Right ventricle myocardium superior (tissue), 1 donor: ENCODE measurements at regions not wholly inside any gene's neighbourhood (a gene's known extent, or its start where the extent isn't known, plus 50 kb on each side); places are given as distances from the start of the nearest gene placed in this dataset.

ENCODE experiments used
- ATAC-seq: fragments of 200-7000 bp; cut with Tn5 transposase; one replicate; pipeline ENCODE4 v1.9.1; 2020; ENCODE audit warnings: mild to moderate bottlenecking; ENCODE audit not compliant: poor library complexity
- DNase-seq: peaks from one replicate; pipeline ENCODE4 v3.0.0-alpha.2; 2020
- intact Hi-C: fragments of 100-400 bp; cut with DNase I; formaldehyde crosslinking; loops from one replicate; pipeline ENCODE4 v1.11.2; 2022
- donor health status: DM: no; HTN: yes; CAD: no; lungs with severe emphysema.

DNA sequence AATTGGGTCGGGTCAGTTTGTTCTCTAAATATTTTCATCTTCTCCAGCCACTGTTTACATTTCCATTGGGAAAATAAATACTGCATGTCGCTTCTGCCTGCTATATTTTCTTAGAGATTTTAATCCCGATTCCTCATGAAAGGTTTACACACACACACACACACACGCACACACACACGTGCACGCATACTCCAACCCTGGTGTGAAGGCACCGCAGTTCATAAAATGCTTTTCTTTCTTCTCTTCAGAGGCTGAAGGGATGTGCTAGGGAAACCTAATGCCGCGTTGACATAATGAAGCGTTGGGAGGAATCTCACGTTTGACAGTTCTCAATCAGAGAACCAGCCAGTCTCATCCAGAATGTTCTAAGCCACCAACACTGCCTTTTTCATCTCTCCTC, 222.9 kb upstream of the IRX3 start:
- intact Hi-C loops, result loop anchor here (10.0 kb wide), 2 partner anchors 225 to 425 kb away; partner anchors contain the start of genes IRX3 and IRX5
- DNase-seq, result no peak
- no peak for ATAC-seq

DNA sequence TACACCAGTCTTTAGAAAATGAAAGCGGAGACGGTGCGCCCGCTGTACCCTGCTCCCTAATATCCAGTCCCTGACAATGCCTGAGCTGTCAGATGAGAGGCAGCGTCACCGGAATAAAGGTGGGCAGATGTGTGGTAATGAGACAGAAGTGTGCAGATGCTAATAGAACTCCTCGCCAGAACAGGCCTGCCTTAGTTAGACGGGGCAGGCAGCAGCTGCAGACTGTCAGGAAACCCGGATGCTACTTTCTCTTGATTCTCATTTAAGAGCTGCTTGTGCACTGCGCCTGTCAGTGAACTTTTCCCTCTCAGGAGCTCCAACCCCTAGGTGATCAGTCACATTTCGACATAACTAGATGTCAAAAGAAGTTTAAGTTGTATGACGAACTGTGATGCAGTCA, 221.8 kb upstream of the IRX3 start:
- no peak for ATAC-seq
- DNase-seq, result no peak
- intact Hi-C loops, result loop anchor here (10.0 kb wide), 2 partner anchors 224 to 426 kb away; partner anchors contain the start of genes IRX3 and IRX5

DNA sequence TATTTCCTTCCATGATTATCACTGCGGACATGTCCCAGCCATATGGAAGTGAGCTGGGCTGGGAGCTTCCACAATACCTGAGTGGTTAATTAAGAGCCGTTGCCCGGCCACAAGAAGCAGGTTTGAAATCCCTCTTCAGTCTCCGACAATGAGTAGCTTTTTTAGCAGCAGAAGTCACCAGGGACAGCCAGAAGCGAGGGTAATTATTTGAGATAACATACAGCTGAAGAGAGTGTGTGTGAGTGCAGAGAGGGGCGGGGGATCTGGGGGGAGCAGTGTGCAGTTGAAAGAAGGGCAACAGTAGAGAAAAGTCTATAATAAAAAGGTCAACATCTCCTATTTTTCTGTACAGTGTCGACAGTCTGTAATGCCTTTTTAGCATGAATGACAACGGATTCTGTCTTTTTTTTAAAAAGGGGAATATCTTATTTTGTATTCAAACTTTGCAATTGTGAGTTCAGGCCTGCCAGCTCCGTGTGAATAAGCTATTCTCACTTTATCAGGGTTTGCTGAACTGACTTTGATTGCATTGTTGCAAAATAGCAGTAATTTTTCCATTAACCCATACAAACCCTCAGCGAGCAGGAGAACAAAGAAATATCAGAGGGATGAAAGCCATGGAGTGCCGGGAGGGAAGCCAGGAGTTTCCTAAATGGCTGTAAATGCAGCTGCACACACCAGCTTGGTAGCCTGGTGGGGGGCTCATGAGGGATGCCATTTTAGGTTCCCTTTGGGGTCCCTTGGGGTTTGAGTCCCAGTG, 220.3 kb upstream of the IRX3 start:
- ATAC-seq (no peak), DNase-seq (no peak)
- intact Hi-C loops, result loop anchor here (10.0 kb wide), 2 partner anchors 222 to 428 kb away; partner anchors contain the start of genes IRX3 and IRX5

DNA sequence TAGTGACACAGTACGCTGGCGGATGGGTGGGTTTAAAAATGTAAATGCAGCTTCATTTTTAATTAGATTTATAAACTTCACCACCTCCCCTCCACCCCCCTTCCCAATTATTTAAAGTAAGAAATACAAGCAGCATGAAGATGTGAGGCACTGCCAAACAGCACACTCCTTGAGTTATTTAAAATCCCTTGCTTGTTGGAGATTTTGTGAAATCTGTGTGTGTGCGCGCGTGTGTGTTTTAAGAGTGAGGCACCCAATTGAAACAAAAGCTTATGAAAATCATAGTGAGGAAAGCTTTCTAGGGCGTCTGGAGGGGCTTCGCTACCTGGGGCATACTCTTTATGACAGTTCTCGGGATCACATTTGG, 219.6 kb upstream of the IRX3 start:
- no peak for ATAC-seq
- intact Hi-C loops, result loop anchor here (10.0 kb wide), 2 partner anchors 221 to 429 kb away; partner anchors contain the start of genes IRX3 and IRX5
- DNase-seq, result no peak

DNA sequence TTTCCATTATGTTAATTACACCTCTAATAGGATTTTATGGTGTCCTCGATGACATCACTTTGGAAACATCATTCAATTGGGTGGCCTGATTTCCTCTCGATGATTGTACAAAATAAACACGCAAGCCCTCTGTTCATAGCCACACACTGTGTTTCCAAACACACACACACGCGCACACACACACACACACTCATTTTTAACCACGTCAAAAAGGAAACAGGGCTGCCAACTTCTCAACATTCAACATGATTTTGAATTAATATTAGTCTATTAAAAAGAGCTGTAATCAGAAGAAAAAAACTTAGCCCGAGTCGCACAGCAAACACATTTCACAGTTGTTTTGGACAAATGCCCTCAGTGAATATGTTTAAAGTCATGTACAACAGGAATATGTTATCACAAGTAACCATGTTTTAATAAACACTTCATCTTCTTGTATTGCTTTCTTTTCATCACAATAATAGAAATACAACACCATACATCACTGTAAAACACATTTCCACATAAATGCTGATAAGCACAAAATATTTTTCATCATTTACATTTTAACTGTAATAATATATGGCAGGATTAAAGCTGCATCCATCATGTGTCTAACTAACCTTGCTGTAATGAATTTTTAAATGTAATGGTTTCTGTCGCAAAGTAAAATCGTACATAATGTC, 219.1 kb upstream of the IRX3 start:
- ATAC-seq (no peak), DNase-seq (no peak)
- intact Hi-C loops, result loop anchor here (10.0 kb wide), 2 partner anchors 221 to 429 kb away; partner anchors contain the start of genes IRX3 and IRX5

DNA sequence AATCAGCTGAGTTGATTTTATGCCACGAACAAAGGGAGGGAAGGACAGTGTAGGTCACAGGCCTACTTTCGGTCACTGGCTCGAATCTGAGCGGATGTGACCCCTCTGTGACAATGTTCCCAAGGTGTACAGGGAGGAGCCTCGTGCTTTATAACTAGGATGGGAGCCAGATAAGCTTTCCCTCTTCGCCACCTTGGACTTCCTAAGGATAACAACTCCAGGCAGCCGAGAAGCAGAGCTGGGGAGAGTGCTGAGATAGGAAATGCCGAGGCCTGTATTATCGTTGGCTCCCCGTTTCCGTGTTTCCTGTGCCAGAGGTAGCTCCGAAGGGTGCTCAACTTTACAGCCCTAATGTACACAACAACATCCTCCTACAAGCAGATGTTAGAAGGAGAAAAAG, 217.8 kb upstream of the IRX3 start:
- ATAC-seq (peak; percentile 12), DNase-seq (no peak)
- intact Hi-C loops, result loop anchor here (10.0 kb wide), 2 partner anchors 220 to 430 kb away; partner anchors contain the start of genes IRX3 and IRX5

DNA sequence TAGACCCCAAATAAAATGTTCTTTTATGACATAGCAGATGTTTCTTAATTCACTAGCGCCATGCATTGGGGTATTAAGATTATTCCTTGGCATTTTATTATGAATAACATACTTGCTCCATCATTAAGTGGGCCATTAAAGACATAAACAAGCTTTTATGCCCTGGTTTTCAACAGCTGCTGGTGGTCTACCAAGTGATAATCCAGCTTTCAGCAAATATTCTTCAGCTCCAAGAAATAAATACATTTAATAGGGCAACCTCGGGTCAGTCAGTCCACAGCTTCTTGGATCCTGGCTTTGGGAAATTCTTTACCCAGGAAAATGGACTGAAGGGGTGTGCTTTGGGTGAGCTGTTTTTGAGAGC, 217.3 kb upstream of the IRX3 start:
- intact Hi-C loops, result loop anchor here (10.0 kb wide), 2 partner anchors 219 to 431 kb away; partner anchors contain the start of genes IRX3 and IRX5
- no peak for DNase-seq

DNA sequence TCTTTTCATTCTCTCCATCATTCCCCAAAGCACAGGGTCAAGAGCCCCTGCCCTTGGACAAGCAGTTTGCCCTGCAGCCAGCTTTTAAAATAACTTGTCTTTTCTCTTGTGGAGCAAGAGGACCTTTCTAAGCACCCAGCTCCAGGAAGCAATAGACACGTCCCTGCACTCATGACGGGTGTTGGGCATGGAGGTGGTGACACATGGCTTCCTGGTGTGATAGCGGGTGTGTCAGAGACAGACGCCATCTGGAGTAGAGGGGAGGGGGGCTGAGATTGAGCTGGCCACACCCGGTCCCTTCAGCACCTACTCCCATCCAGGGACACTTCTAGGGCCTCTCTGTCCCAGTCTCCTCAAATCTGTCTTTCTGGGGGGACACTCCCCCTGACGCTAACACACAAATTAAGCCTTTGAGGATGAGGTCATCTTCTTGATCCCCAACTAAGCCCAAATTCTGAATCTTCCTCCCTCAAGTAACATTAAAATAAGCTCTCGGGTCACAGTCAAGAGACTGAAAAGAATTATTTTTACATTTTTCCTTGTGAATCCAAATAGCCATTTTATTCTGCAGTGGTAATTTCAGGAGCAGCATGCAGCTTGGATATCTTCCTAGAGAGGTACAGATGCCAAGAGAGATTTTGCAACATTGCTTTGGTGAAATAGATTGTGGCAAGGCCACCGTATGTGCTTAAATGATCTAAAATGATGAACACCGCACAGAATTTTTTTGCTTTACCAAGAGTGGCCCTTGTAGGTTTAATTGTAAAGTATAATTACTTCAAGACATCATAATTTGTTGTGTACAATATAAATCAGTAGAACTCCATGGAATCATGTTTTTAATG, 216.6 kb upstream of the IRX3 start:
- ATAC-seq, result peak; percentile 94
- peak; percentile 81 for DNase-seq
- intact Hi-C loops, result loop anchor here (10.0 kb wide), 2 partner anchors 218 to 432 kb away; partner anchors contain the start of genes IRX3 and IRX5

More for the DNA sequence above, 217.3 kb upstream of the IRX3 start:
- ATAC-seq, result no peak

DNA sequence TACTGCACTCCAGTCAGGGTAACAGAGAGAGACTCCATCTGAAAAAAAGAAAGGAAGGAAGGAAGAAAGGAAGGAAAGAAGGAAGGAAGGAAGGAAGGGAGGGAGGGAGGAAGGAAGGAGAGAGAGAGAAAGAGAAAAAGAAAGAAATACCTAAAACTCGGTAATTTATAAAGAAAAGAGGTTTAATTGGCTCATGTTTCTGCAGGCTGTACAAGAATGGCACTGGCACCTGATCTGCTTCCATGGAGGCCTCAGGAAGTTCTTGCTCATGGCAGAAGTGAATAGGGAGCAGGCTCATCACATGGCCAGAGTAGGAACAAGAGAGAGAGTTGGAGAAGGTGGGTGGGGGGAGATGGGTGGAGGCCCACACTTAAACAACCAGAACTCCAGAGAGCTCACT, 215.2 kb upstream of the IRX3 start:
- intact Hi-C loops, result loop anchor here (10.0 kb wide), 2 partner anchors 217 to 433 kb away; partner anchors contain the start of genes IRX3 and IRX5
- ATAC-seq (no peak), DNase-seq (no peak)

DNA sequence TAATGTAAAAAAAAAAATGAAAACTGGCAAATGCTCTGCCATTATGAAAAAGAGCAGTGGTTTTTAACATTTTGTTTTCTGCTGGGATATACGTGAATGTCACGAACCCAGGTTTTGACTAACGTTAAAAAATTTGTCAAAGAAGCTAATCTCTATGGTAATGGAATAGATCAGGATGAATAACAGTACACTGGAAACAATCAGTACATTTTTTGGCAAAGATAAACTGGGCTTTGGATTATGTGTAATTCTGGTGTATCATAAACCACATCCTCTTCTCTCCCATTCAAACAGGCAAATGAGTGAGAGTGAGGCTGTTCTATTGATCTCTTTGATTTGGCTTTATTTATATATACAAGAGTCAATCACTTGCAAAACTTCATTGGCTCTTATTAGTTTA, 207.0 kb upstream of the IRX3 start:
- ATAC-seq, result no peak
- intact Hi-C loops, result no loop called here
- no peak for DNase-seq

DNA sequence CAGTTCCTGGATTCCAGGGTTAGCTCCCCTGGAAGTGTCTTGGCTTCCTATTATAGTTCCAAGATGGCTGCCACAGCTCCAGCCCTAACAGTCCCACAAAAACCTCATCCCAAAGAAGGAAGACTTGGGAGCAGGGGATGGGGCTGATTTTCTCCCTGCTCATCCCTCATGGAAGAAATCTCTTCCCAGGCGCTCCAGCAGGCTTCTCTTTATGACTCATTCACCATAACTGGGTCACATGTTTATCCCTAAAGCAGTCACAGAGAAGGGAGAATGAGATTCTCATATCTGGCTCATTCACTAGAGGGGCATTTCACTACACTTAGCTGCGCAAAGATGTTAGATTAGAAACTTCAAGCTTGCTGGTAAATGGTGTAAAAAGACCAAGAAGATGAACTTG, 206.5 kb upstream of the IRX3 start:
- DNase-seq, result no peak
- no peak for ATAC-seq
- intact Hi-C loops, result no loop called here

DNA sequence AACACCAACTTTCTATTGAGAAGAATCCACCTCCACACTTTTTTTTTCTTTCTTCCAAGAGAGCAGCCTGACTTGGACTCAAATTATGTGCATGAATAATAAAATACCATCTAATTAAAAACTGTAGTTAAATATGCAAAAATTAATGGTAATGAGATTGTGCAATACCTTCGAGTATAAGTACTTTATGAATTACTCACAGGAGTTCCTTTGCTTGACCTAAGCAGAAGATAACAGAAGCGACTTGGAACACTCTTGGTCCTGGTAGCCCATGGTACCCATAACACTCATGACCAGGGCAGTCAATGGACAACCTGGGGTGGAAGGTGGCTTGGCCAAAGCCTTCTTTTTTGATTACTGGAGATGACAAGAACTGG, 203.5 kb upstream of the IRX3 start:
- no peak for DNase-seq
- intact Hi-C loops, result no loop called here
- no peak for ATAC-seq

DNA sequence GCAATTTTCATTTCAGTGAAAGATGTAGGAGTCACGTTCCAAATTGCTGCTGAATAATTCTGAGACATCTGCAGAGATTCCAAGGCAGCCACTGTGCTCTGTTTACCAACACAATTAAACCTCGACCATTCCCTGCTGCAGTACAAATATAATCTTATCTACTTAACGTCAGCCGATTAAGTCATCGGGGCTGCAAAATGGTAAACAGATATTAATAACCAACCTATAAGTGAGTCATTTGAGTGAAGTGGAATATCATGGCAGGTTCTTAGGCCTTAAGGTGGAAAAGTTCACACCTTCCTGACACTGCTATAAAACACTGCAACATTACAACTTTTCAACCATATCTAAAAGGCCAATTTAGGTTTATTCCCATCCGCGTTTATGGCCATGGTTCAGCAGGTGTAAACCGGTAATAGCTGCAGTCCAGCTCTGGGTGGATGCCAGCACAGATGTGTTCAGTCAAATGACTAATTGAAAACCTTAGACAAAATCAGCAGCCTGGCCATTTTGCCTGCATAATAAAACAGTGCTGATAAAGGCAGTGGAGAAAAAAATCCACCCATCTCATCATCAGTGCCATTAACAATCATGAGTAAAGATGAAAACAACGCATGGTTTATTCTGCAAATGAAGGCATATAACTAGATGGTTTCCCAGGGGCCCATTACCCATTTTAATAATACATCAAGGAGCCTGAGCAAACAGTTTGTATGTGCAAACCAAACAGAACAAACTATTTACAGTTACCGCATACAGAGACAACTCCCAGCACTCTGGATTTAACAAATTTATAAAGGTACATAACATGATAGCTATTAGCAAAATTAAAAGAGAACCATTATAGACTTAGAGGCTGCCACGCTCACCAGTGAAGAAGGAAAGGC, 202.9 kb upstream of the IRX3 start:
- peak; percentile 34 for ATAC-seq
- DNase-seq, result no peak
- intact Hi-C loops, result no loop called here

DNA sequence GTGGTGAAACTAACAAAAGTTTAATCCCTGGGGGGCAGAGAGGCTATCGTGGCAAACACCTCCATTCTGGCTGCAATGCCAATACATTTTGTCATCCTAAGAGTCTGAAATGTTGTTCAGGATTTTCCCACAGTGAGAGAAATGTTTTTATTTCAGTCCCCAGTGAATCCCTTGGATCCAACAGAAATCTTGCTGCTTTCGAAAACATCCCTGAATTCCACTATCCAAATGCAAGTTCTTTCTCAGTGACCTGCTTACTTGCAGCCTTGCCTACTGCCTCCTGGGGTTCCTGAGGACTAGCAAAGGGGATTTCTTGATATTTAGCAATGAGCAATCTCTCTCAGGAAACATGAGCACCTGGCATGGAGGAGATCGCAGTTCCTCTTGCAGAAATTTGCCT, 202.1 kb upstream of the IRX3 start:
- intact Hi-C loops, result no loop called here
- ATAC-seq (peak; percentile 71), DNase-seq (no peak)

DNA sequence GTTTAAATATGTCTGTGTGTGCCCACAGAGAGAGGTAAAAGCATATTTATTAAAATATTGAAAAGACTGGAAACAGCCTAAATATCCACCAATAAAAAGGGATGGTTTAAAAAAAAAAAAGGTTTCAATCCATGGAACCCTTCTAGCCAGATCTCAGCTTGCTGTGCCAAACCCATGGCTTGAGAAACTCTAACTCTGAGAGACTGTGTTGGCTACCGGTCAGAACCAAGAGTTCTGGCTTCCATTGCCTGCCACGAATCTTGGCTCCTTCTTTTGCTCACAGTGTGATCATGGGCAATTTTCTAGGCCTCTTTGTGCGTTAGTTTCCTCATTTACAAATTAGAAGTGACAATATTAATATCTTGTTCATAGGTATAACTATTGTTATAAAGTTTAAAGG, 201.3 kb upstream of the IRX3 start:
- intact Hi-C loops, result no loop called here
- DNase-seq (peak; percentile 68), ATAC-seq (peak; percentile 79)

DNA sequence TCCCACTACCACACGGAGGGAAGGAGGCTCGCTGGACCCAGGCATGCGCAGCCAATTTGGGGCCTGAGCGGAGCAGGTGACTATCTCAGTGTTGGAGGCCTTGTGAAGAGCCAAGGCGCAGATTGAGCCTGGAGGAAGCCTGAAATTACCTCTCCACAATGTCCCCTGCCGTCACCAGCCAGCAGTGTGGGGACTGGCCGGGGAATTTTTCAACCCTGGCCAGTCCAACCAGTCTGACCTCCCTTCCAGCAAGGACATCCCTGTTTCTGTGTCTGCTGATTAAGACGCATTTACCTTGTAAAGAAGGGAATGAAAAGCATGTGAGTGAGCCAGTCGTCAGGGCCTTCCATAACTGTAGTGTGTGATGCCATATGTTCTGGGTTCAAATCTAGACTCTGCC, 198.1 kb upstream of the IRX3 start:
- peak; percentile 6 for ATAC-seq
- no peak for DNase-seq
- intact Hi-C loops, result no loop called here

DNA sequence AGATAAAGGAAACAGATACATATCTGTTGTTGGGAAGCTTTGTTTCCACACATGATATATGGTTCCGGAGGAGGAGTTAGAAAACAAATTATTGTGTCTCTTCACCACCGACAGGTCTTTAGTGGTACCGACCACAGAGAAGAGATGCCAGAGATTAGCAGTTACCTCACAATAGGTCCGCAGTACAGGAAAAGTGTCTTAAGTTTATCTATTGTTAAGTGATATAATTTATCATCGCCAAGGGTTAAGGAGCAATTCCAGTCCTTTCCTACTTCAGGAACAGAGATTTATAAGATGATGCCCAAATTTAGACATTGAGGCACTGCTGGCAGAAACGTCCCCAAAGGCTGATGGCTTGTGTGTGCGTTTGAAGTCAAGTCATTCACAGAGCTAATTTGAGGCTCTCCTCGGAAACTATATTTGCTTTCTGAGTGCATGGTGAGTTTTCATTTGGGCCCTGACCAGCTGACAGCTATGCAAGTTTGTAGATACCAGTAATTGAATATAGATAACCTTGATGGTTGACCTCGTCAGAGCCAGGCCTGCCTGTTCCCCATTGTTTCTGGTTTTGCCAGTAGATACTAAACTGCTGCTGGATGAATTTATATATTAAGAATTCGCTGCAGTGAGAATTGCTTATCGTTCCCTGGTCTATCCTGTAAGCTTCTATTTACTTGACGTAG, 196.4 kb upstream of the IRX3 start:
- DNase-seq (no peak), ATAC-seq (peak; percentile 81)
- intact Hi-C loops, result no loop called here

DNA sequence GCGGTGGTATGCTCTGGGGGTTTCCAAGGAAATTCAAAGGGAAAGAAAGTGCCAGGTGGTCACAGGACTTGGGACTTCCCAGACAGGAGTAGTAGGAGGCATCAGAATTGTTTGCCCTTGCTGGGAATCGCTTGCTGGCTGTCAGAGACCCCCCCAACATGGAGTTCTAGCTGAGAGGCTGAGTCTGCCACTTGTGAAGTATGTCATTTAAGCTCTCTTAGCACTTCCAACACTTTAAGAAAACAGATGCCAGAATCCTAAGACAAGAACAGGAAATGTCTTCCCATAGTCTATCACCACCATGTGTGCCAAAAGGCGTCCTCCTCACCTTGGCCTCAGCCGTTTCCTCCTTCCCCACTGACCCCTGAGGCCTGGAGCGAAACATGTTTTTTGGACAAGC, 193.8 kb upstream of the IRX3 start:
- intact Hi-C loops, result no loop called here
- ATAC-seq, result no peak
- no peak for DNase-seq
